NCI-H1105 treated with DMSO at 0.1 percent for 48 hours (cell line): ENCODE measurements at regions not wholly inside any gene's neighbourhood (a gene's known extent, or its start where the extent isn't known, plus 50 kb on each side); places are given as distances from the start of the nearest gene placed in this dataset.

Experiments
- DNase-seq: peaks from one replicate; lab custom pipeline; 2025; lab: John Stamatoyannopoulos, UW

DNA sequence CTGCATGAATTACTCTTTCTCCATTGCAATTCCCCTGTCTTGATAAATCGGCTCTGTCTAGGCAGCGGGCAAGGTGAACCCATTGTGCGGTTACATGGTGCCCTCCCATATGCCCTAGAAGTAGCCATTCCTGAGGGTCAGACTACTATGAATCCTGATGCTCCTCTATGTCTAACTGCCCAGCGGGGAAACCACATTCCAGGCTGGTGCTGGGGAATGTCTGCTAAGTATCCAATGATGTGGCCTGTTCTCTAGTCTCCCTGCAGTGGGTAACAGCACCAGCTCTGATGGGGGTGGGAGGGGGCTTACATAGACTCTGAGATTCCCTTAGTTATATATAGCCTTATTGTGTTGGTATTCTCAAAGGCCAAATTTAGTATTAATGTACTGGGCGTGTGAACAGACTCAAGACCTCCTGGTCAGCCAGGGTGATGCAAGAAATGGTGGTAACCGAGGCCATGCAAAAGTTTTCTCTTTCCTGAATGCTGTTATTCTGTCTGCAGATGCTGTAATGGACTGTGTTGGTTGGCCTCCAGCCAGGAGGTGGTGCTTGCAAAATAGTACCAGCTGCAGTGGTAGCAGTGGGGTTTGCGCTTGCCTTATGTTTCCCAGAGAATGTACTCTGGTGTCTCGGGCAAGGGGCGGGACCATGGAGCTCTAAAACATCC, 564.8 kb upstream of the SLITRK1 start:
- no peak for DNase-seq

GRCh38 chr13:84445776-84446175, 563.5 kb upstream of the SLITRK1 start:
- DNase-seq, result no peak

DNA sequence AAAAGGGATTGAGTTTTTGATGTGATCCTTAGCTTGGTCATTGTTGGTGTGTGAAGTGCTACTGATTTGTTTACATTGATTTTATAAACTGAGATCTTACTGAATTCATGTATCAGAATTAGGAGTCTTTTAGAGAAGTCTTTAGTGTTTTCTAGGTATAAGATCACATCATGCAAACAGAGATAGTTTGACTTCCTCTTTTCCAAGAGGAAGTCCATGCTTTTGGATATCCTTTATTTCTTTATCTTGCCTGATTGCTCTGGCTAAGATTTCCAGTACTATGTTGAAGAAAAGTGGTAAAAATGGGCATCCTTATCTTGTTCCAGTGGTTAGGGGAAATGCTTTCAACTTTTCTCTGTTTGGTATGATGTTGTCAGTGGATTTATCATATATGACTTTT, 561.2 kb upstream of the SLITRK1 start:
- no peak for DNase-seq

DNA sequence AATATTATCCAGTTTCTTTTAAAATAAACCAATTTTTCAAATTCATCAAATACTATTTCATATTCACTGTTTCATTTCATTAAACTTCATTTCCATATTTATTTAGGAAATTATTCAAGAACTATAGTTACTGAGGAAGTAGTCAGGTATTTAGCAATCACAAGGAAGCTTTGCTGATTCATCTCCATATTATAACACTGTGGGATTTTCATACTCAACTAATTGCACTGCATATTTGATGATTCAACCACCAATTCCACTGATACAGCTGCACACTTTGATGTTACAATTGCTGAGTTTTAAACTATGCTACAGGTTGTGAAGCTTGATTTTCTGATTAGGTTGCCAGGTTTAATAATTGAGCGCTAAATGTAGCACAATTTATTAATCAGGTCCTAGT, 556.8 kb upstream of the SLITRK1 start:
- no peak for DNase-seq

DNA sequence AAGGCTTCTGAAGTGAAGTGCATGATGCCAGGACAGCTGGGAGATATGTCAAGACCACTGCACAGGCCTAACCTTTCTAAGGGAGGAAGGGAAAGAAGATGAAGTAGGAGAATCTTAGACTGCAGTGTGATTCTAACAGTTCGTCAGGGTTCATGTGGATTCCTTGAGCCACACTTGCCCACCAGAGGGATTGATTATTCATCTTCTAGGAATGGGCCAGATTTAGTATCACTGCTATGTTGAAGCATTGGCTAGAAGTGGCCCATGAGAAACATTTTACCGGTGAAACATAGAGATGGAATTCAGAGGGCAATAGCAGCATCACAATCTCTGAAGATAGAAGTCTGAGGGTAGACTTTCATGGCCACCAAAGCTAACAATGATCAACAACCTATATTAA, 550.8 kb upstream of the SLITRK1 start:
- no peak for DNase-seq

DNA sequence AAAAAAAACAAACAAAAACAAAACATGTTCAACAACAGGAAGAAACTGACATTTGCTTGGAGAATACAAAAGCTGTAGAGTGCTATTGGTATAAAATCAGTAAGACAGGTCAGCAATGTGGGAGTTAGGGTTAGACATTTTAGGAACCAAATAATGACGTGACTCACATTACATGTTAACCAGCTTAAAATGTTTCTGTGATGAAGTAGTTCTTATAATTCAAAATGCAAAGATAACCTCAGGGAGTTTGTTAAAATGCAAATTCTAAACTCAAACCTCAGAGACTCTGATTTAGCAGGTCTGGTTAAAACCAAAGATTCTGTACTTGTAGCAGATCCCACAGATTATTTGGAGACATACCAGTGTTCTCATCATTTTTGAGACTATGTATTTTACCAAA, 549.4 kb upstream of the SLITRK1 start:
- DNase-seq, result no peak

- peak; percentile 22 for DNase-seq
Measured at GRCh38 chr13:84430446-84430845, 548.2 kb upstream of the SLITRK1 start.

GRCh38 chr13:84430015-84430414, 547.7 kb upstream of the SLITRK1 start:
- DNase-seq, result no peak

DNA sequence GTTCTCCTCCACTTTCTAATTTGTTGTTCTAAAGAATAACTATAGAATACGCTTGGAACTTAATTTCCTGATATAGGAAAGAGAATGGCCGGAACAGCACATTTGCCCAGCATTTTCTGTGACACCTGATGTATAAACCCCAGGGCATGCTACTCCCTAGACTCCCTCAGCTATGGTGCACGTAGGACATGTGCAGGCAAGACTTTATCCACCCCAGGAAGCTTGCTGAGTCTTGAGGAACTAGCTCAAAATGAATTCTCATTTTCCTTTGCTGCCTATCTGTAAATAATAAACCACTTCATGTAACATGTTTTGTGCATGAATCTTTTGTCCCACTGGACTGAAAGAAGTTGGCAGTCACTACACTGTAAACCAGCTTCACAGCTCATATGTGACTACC, 535.8 kb upstream of the SLITRK1 start:
- DNase-seq, result no peak

DNA sequence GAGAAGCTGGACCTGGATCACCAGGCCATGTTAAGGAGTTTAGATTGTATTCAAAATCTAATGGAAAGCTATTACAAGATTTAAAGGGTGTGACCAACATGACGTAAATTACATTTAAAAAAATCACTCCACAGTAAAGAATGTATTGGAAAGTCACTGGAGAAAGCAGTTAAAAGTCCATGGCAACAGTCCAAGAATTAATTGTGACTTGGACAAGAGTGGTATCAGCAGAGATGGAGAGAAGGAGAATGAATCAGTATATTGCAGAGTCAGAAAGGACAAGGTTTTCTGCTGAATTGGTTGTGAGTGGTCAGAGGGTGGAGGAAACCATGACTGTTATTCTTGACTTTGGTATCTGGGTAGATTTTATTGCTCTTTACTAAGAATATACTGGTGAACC, 535.1 kb upstream of the SLITRK1 start:
- no peak for DNase-seq

DNA sequence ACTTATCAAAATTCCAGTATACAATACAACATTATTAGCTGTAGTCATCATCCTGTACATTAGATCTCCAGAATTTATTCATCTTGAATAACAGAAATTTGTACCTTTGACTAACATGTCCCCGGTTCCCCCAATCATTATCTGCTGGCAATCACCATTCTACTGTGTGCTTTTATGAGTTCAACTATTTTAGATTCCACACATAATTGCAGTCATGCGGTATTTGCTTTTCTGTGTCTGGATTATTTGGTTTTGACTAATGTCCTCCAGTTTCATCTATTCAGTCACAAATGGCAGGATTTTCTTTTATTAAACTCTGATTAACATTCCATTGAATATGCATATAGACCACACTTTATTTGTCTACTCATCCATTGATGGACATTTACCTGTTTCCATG, 530.7 kb upstream of the SLITRK1 start:
- DNase-seq, result no peak

DNA sequence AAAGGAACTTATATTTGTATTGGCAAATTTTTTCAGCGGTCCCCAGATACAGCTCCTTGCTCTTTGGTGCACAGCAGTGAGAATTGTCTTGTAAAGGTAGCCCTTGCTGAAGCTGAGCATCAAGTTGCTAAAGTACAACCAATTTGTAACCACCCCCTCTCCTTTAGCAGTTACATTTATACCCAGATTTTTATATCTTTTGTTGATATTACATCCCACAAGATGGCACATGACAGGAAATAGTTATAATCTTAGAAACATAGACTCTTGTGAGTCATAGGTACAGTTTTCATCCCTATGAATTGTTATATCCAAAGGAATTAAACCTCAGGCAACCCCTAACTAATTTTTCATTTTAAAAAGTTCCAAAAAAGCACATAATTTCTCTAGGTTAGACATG, 523.0 kb upstream of the SLITRK1 start:
- no peak for DNase-seq

GRCh38 chr13:84400706-84401105, 518.4 kb upstream of the SLITRK1 start:
- no peak for DNase-seq

- no peak for DNase-seq
Measured at GRCh38 chr13:84399320-84400085, 517.2 kb upstream of the SLITRK1 start.

DNA sequence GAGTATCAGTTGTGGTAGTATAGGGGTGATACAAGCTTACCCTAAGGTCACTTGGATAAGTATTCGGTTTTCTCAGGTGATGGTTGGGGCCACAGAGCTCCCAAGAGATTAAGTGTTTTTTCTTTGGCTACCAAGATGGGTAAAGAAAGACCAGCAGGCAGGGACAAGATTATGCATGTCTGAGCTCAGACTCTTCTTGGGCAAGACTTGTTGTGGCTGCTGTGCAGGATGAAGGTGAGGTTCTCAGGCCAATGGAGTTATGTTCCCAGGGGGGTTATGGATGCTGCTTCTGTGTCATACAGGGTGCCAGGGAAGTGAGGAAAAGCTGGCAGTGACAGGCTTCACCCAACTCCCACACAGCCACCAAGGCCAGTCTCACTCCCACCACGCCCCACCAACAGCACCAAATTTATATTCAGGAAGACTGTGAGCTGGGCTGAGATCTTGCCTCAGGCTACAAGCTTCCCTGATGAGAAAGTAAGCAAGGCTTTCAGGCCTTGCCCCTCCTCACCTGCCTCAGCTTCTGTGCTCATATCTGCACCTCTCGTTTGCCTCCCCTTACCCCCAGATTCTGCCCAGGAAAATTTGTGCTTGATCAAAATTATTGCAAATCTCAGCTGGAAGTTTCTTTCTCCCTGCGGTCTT, 511.8 kb upstream of the SLITRK1 start:
- no peak for DNase-seq

- DNase-seq, result no peak
Measured at GRCh38 chr13:84380866-84381265, 498.6 kb upstream of the SLITRK1 start.

- DNase-seq, result no peak
Measured at GRCh38 chr13:84377106-84377505, 494.8 kb upstream of the SLITRK1 start.

GRCh38 chr13:84366506-84366905, 484.2 kb upstream of the SLITRK1 start:
- DNase-seq, result no peak

DNA sequence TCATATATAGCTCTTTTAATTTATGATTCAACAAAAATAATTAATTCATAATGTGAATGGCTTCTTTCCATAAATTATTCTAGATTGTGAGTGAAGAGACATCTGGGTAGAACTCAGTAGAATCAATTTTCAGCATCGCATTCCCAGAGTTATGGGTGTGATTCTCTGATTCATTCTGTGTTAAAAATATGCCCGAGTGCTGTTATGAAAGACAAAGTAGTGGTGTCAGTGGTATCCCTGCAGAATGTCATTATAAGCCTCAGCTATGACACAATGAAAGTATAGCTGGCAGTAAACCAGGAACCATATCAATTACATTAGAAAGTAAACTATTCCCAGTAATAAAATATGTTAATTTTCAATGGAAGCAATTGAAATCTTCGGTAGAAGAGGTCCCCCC, 480.5 kb upstream of the SLITRK1 start:
- DNase-seq, result peak; percentile 8

GRCh38 chr13:84360822-84361221, 478.5 kb upstream of the SLITRK1 start:
- no peak for DNase-seq

GRCh38 chr13:84358601-84359000, 476.3 kb upstream of the SLITRK1 start:
- DNase-seq, result peak; percentile 52

GRCh38 chr13:84352946-84353345, 470.7 kb upstream of the SLITRK1 start:
- DNase-seq, result no peak

DNA sequence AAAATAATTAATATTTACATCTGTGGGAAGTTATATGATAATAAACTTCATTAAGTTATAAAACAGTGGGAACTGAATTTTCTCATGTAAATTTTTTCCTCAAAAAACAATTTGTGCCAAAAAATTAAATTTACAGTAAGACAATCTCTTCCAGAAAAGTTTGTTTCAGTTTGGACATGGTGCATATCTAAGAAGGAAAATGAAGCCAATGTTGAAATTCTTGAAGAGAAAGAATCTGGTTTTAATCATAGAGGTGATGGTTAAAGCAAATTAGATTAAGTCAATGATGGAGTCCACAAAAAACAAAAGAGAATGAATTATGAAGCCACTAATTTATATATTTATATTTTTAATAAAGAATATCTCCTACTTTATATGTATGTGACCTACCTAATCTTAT, 457.2 kb upstream of the SLITRK1 start:
- no peak for DNase-seq
